Activated gamma-delta T cell treated with anti-CD3 and anti-CD28 coated beads, Interleukin-2, amount 50 U/mL, for 16 hours (primary cell): ENCODE measurements at regions not wholly inside any gene's neighbourhood (a gene's known extent, or its start where the extent isn't known, plus 50 kb on each side); places are given as distances from the start of the nearest gene placed in this dataset.

Experiments used
- DNase-seq: peaks from one replicate; pipeline ENCODE4 v3.0.0-alpha.2; 2020; ENCODE audit warnings: low read depth

- DNase-seq, result no peak
Measured at GRCh38 chr7:68309271-68309670, 1289.0 kb upstream of the AUTS2 start.

DNA sequence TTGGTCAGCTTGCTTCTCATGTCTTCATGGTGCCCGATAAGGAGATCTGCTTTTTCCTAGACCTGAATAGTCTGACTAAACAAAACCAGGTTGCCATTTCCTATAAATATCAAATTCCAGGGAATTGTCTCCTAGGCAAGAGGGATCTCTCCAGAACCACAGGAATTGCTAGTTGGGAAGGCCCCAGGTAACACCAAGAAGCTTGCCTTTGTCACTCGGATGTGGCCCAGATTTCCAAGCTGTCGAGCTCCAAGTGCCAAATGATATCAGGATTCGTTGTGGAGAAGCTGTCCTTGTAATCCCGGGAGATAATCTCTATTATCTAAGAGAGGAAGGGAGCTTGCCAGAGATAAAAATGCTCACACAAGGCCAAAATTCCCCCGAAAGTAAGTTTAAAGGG is 1288.5 kb upstream of the AUTS2 start:
- DNase-seq, result no peak

- DNase-seq, result no peak
Measured at GRCh38 chr7:68311958-68312357, 1286.3 kb upstream of the AUTS2 start.

DNA sequence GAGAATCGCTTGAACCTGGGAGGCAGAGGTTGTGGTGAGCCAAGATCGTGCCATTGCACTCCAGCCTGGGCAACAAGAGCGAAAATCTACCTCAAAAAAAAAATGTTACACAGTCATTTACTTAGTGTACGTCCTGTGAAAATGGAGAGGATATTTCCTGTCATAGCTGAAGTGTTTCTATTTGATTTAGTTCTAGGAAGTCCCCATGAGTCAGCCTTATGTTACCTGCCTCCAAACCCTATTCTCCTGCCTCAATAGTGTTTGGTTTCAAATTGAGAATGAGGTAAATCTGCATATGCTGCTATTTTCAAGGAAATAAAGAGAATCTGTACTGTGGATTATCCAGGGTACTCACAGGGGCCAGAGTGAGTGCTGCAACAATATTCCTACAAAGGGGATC is 1284.5 kb upstream of the AUTS2 start:
- no peak for DNase-seq

DNA sequence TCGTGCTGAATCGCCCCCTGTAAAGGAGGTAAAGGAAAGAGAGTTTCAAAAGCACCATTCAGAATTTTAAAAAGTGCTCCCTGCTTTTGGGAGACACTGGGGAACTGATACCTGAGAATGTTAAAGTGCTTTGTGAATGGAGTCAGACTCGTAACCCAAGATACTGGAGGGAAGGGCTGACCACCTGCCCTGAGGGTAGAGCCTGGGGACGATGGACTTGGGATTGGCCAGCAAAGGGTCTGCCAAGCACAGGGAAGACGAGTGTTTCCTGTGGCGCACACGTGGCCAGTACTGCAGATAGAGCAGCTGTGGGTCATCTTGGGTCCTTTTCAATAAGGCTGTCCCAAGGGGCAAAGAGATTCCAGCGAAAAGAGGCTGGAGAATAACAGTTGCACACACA is 1284.1 kb upstream of the AUTS2 start:
- no peak for DNase-seq

DNA sequence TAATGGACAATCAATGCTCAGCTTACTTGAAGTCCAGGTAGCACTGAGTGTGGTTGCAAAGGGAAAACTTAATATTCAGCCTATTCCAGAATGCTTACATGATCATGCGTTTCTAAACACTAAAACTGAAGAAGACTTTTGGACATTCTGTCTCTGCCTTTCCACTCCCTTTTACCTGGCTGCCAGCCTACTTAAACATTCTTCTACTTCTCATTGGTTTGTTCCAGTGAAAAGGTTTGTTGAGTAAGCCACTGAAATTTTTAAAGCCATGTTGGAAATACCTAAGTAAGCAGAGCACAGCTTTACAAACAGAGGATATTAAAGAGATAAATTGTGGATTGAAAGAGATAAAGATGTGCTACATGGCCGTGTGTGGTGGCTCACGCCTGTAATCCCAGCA is 1280.8 kb upstream of the AUTS2 start:
- no peak for DNase-seq

- no peak for DNase-seq
Measured at GRCh38 chr7:68319061-68319460, 1279.2 kb upstream of the AUTS2 start.

DNA sequence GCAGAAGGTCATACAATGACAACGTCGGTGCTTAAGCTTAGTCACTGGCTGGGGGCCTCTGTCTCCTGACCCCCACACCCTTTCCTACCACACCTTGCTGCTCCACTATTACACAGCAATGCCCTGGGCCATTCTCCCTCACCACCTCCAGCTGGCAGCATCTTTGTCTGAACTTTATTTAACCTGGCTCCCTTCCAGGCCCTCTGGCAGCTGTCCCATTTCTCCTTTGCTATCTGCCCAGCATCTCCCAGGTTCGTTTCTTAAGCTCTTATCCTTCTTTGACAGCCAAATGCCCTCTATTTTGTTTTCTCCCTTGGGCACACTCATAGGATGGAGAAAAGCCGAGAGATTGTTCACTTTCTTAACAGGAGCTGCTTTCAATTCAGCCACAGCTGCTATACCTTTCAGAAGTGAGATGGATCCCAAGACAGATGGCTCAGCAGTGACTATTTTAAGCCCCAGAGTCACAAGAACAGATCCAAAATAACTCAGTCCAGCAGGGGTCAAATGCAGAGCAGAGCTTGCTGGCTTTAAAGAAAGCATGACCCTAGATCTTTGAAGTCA is 1277.1 kb upstream of the AUTS2 start:
- no peak for DNase-seq

DNA sequence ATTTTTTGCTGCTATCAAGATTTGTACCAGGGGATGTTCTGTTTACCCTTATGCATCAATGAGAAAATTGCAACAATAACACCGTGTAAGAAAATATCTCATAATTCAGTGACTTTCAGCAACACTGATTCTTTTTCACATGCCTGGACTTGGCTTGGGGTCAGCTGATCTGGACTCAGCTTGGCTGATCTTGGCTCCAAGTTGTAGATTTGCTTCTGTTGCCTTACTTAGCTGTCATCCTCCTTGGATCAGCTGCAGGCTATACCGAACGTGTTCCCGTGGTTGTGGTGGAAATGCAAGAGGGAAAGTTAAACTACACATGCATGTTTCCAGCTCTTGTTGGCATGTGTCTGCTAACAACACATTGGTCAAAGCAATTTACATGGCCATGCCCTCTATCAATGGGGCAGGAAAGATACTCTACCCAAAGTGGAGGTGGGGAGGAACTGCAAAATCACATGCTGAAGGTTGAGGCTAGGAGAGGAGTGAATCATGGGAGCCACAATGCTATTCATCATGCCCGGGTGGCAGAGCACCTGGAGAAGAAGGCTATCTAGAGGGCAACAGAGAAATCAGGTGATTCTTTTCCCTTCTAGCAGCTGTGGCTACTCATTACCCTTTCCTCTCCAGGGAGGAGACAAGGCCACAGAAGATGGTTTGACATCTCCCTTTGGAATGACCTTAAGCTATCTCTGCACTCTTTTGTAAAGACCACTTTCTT is 1276.3 kb upstream of the AUTS2 start:
- no peak for DNase-seq

DNA sequence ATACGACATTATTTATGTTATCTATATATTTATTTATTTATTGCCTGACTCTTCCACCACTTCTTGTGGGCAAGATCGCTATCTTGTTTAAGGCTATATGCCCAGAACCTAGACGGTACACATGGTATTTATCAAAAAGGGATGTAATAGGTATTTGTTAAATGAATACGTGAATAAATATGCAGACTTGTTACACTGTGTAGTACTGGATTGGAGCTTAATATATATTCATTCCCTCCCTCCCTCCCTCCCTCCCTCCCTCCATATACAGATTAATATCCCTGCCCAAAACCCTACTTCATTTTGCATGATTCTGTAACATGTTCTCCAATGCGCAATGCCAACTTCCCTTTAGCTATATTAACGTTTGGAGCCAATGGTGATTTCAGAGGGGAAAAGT is 1273.7 kb upstream of the AUTS2 start:
- DNase-seq, result no peak

DNA sequence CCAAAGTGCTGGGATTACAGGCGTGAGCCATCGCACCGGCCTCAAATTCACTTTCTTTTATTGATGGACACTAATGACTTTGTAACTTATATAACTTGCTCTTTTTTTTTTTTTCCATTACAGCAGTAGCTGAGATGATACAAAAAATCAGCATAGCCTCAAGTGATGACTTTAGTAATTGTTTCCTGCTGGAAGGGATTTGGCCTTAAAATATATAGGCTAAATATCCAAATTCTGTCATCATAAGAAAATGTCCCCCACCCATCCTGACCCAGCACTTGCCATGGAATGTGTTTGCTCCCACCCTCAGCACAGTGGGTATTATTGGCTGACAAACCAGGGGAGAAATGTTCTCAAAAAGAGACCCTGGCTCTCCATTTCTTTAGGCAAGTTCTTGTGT is 1264.1 kb upstream of the AUTS2 start:
- DNase-seq, result no peak

DNA sequence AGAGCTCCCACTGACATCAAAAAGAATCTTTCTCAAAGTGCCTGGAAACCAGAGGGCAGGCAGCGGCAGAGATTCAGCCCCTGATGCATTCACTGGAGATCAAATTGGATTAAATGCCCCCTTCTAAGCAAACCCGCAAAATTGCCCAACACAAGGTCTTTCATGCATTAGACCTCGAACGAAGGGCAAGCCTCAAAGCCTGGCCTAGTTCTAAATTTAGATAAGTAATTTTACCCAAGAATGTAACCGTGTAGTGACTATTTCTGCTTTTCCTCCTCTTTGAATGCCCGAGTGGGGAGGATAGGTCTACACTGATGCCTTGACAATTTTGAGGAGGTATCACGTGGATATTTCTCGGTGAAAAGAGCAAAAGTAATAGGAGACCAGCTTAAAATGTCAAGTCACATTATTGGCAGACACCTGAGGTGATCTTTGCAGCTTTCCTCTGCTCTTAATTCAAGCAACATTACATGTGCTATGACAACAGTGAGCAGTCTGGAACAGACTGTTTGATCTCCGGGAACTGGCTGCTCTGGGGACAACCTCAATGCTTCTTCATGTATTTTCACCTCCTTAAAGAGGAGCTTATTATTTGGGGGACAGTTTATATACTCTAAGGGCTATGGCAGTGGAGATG is 1263.5 kb upstream of the AUTS2 start:
- DNase-seq, result no peak

DNA sequence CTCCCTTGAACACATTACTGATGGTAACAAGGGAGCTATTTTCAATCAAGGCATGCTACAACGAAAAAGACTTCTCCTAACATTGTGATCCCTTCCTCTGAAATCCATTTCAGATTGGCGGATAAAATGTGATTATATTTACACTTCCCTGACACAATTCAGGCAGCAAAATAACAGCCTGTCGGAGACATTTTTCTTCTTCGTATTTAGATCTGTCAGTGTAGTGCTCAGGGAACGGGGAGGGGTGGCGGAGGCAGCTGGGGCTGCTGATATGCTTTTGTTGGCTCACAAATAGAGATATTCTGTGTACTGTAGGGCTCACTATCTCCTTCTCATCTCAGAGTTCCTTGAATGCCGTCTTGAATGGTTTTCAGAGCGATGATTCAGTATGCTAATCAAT is 1261.7 kb upstream of the AUTS2 start:
- no peak for DNase-seq

- no peak for DNase-seq
Measured at GRCh38 chr7:68348401-68348800, 1249.9 kb upstream of the AUTS2 start.

GRCh38 chr7:68362745-68363518 is 1235.3 kb upstream of the AUTS2 start:
- no peak for DNase-seq

DNA sequence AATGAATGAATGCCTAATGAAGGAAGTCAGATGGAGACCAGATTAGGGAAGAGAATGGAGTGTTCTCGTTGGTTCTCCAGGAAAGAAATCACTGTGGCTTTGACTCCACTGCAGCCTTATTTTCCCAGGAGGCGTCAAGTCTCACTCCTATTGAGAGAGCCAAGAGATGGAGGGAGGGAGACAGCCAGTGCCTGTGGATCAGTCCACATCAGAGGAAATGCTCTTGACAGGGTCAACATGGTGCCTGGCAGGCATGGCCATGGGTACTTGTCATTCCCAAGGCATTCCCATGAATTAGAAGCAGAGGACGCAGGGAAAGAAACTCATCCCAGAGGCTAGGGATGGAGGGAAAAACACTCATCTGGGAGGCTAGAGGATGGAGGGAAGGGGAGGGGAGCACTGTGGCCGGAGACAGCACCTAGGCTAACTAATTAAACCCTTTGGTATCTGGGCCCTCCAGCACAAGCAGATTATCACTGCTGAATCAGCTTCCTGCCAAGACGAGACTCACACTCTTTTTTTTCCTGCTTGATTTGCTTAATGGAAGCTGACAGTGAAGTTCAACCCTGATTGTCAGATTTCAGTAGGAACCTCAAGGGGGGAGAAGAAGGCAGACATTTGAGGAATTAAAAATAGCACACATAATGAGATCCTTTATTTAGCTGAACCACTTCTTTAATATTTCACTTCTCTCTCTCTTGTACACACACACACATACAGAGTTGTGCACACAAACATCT is 1233.2 kb upstream of the AUTS2 start:
- DNase-seq, result no peak

DNA sequence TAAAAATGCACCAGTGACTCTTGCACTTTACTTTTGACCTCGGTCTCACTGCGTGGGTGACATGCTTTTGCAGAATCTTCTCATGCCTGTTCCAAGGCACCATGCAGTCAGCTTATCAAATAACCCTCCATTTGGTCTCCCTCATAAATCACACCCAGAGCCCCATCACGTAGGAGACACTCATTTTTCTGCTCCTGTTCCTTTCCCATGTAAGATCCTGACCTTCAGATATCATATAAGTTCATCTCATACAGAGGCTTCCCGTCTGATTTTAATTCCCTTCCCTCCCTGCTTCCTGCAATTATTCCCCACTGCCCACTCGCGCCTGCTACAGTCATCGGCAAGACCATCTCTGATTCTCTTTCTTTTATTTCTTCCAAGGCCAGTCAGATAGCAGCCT is 1226.3 kb upstream of the AUTS2 start:
- no peak for DNase-seq

DNA sequence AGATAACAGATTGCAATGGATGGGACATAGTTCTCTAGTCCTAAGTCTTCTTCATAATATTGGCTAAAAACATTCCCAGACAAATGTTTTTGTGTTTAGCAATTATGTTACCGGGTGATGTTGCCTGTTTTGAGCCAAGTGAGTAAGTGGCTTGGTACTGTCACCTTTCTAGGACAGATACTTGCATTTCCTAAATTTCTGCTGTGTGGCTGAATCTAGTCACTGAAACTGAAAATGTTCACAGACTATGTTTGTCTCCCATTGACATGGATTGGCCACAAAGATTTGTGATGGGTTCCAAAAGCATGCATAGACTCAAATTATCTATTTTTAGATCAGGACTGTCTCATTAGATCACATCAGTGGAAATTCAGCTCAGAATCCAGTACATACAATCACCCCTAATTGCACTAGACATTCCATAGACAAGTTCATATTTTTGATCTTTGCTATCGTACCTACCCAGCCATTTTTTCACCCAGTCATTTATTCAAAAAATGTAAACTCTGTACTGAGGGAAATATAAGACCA is 1222.1 kb upstream of the AUTS2 start:
- DNase-seq, result no peak

DNA sequence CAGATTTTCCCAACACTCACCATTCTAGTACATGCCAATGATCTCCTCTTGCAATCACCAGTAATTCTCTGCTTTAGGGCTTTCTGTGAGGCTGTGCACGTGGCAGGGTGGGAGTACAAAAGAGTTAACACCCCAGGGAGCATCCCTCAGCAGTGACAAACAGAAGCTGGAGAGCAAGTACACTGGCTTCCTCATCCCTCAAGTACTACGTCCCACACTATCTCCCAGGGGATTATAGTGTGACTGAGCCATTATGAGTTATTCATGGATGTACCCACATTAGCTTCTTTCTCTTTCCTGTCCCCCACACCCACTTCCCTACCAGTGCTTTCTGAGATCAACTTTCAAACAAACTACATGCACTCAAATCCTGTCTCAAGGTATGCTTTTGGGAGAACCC is 1216.5 kb upstream of the AUTS2 start:
- no peak for DNase-seq

DNA sequence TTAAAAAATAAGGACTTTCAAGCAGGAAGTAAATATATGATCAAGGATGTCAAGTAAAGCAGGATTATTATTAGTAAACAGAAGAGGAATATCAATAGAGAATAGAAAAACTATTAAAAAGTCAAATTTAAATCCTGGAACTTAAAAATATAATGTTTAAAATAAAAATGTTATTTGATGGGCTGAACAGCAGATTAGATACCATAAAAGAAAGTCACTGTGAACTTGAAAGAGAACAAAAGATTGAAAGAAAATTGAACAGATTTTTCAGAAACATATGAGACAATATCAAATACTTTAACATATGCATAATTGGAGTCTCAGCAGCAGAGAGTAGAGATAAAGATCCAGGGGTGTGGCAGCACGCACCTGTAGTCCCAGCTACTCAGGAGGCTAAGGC is 1213.7 kb upstream of the AUTS2 start:
- DNase-seq, result no peak

- DNase-seq, result no peak
Measured at GRCh38 chr7:68393051-68393450, 1205.2 kb upstream of the AUTS2 start.

DNA sequence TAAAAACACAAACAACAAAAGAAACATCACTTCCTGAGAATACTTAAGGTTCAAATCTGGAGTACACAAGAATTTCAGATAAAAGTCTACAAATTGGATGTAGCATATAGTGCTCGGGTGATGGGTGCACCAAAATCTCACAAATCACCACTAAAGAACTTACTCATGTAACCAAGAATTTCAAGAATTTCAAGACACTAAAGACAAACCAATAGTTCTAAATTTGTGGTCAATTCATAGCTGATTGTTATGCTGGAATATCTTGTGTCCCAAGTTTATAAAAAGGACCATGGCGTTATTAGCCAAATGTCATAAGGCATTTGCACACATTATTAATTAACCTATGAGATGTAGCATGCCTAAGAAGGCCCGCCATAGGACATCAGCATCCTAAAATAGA is 1204.1 kb upstream of the AUTS2 start:
- no peak for DNase-seq
